Loucy (cell line): ENCODE measurements at regions not wholly inside any gene's neighbourhood (a gene's known extent, or its start where the extent isn't known, plus 50 kb on each side); places are given as distances from the start of the nearest gene placed in this dataset.

Experiments used
- H2AFZ ChIP-seq: fragments of 200-600 bp; sonication (generic); 2 replicates; pipeline ENCODE4 v1.6.0; 2016; ENCODE audit warnings: antibody characterized with exemption, mild to moderate bottlenecking, low read length, moderate library complexity
- H3F3A ChIP-seq: fragments of 200-600 bp; 2 replicates; pipeline ENCODE4 v1.6.0; 2016; ENCODE audit warnings: antibody characterized with exemption, low read depth, mild to moderate bottlenecking
- H3K27me3 ChIP-seq: fragments of 200-600 bp; sonication (generic); 2 replicates; pipeline ENCODE4 v1.6.1; 2014; ENCODE audit warnings: low read length, mild to moderate bottlenecking; ENCODE audit not compliant: insufficient read depth, poor library complexity, severe bottlenecking
- H3K36me3 ChIP-seq: fragments of 200-600 bp; sonication (generic); 2 replicates; pipeline ENCODE4 v1.6.1; 2016; ENCODE audit warnings: low read length; ENCODE audit not compliant: insufficient read depth
- H3K4me1 ChIP-seq: fragments of 200-600 bp; sonication (generic); 2 replicates; pipeline ENCODE4 v1.5.1; 2014; ENCODE audit warnings: low read length, mild to moderate bottlenecking; ENCODE audit not compliant: insufficient read depth, poor library complexity, severe bottlenecking
- H3K4me2 ChIP-seq: fragments of 200-600 bp; sonication (generic); 2 replicates; pipeline ENCODE4 v1.6.0; 2014; ENCODE audit warnings: antibody characterized with exemption, low read length, low read depth, mild to moderate bottlenecking; ENCODE audit not compliant: poor library complexity, severe bottlenecking
- H3K4me3 ChIP-seq: fragments of 200-600 bp; sonication (generic); 2 replicates; pipeline ENCODE4 v1.5.1; 2014; ENCODE audit warnings: low read length, mild to moderate bottlenecking, mixed read lengths; ENCODE audit not compliant: poor library complexity, severe bottlenecking
- H3K79me2 ChIP-seq: fragments of 200-600 bp; sonication (generic); 2 replicates; pipeline ENCODE4 v1.6.1; 2014; ENCODE audit warnings: low read length; ENCODE audit not compliant: insufficient read depth
- H3K9ac ChIP-seq: fragments of 200-600 bp; sonication (generic); 2 replicates; pipeline ENCODE4 v1.6.0; 2014; ENCODE audit warnings: mild to moderate bottlenecking, low read depth, low read length, moderate library complexity; ENCODE audit not compliant: poor library complexity, severe bottlenecking
- H3K9me2 ChIP-seq: fragments of 200-600 bp; sonication (generic); replicated peaks from 2 replicates; pipeline ENCODE4 v1.6.1; 2016; ENCODE audit warnings: low read depth, low read length, mixed read lengths
- H3K9me3 ChIP-seq: fragments of 200-600 bp; sonication (generic); 2 replicates; pipeline ENCODE4 v1.6.1; 2014; ENCODE audit warnings: mild to moderate bottlenecking, antibody characterized with exemption, low read length, low read depth; ENCODE audit not compliant: insufficient read depth
- H4K20me1 ChIP-seq: fragments of 200-600 bp; sonication (generic); 2 replicates; pipeline ENCODE4 v1.6.0; 2014; ENCODE audit warnings: antibody characterized with exemption, low read length, mild to moderate bottlenecking; ENCODE audit not compliant: insufficient read depth, poor library complexity, severe bottlenecking
- CTCF ChIP-seq: fragments of 200-600 bp; sonication (generic); conservative IDR thresholded peaks from 2 replicates; pipeline ENCODE4 v1.5.1; 2014; ENCODE audit warnings: mild to moderate bottlenecking, antibody characterized with exemption, low read length
- EZH2phosphoT487 ChIP-seq: fragments of 200-600 bp; IDR thresholded peaks from 2 replicates; pipeline ENCODE4 v1.6.1; 2018; ENCODE audit warnings: antibody characterized with exemption, mild to moderate bottlenecking, moderate library complexity, borderline replicate concordance

GRCh38 chr4:149234798-149235197 is 580.8 kb downstream of the IQCM start:
- no peaks in the 10 kb centered on the region for H3K4me1 ChIP-seq
- no peaks in the 10 kb centered on the region for H3K9me2 ChIP-seq
- H3K9me3 ChIP-seq = no peaks in the 10 kb centered on the region
- no peaks in the 10 kb centered on the region for H4K20me1 ChIP-seq
- no peaks in the 10 kb centered on the region for H3K27me3 ChIP-seq
- H3K79me2 ChIP-seq = no peaks in the 10 kb centered on the region
- no peak overlapping the region for H3K4me3 ChIP-seq
- TF ChIP-seq CTCF (no peak), EZH2phosphoT487 (no peak)
- no peak overlapping the region for H3K4me2 ChIP-seq
- no peak overlapping the region for H2AFZ ChIP-seq
- H3K9ac ChIP-seq = no peak overlapping the region
- H3K36me3 ChIP-seq = no peaks in the 10 kb centered on the region
- H3F3A ChIP-seq = no peaks in the 10 kb centered on the region

GRCh38 chr4:149223659-149224058 is 592.0 kb downstream of the IQCM start:
- Histone ChIP-seq H3K4me3 (no peak overlapping the region), H3K4me2 (no peak overlapping the region), H2AFZ (no peak overlapping the region), H3K4me1 (no peaks in the 10 kb centered on the region), H3K9me3 (no peaks in the 10 kb centered on the region), H3K36me3 (no peaks in the 10 kb centered on the region), H3K9ac (no peak overlapping the region), H3K79me2 (no peaks in the 10 kb centered on the region), H4K20me1 (no peaks in the 10 kb centered on the region), H3F3A (no peaks in the 10 kb centered on the region), H3K9me2 (no peaks in the 10 kb centered on the region), H3K27me3 (no peaks in the 10 kb centered on the region)
- TF ChIP-seq CTCF (no peak), EZH2phosphoT487 (no peak)

GRCh38 chr4:149218672-149219071 is 597.0 kb downstream of the IQCM start:
- Histone ChIP-seq H3K4me2 (no peak overlapping the region), H3K27me3 (no peaks in the 10 kb centered on the region), H4K20me1 (no peaks in the 10 kb centered on the region), H3K4me3 (no peak overlapping the region), H3K9me3 (no peaks in the 10 kb centered on the region; the same call in 1 of the 2 replicates), H3K9ac (no peak overlapping the region), H3K4me1 (no peaks in the 10 kb centered on the region), H3K79me2 (no peaks in the 10 kb centered on the region), H3F3A (no peaks in the 10 kb centered on the region), H3K36me3 (no peaks in the 10 kb centered on the region), H2AFZ (no peak overlapping the region), H3K9me2 (no peaks in the 10 kb centered on the region)
- TF ChIP-seq EZH2phosphoT487 (no peak), CTCF (no peak)
